ENCODE measurements at regions not wholly inside any gene's neighbourhood (a gene's known extent, or its start where the extent isn't known, plus 50 kb on each side); places are given as distances from the start of the nearest gene placed in this dataset.

GRCh38 chr13:65985612-65986011 is 1244.5 kb downstream of the PCDH9 start:
- Histone ChIP-seq H3K23ac (ENCODE audit: low read depth, low read length) (no peak overlapping the region), H3K18ac (ENCODE audit: low read depth, low read length) (no peak overlapping the region), H3K4me1 (ENCODE audit: control insufficient read depth, insufficient read depth, low read length) (no peaks in the 10 kb centered on the region), H3K9me1 (ENCODE audit: insufficient read depth, low read length) (no peaks in the 10 kb centered on the region), H3K36me3 (ENCODE audit: control insufficient read depth, insufficient read depth, low read length) (no peaks in the 10 kb centered on the region), H3K9me3 (ENCODE audit: control insufficient read depth, insufficient read depth, low read length) (no peaks in the 10 kb centered on the region), H4K5ac (ENCODE audit: low read depth, low read length) (no peak overlapping the region), H4K8ac (ENCODE audit: low read depth in 2 of 2, low read length in 2 of 2) (no peak overlapping the region), H3K79me1 (ENCODE audit: low read depth in 1 of 2, low read length in 2 of 2) (no peaks in the 10 kb centered on the region), H2BK20ac (ENCODE audit: low read depth, low read length) (no peak overlapping the region), H4K20me1 (ENCODE audit: insufficient read depth, low read length) (no peaks in the 10 kb centered on the region), H3K56ac (ENCODE audit: extremely low read depth, insufficient read depth, low read length) (no peak overlapping the region), H3K4ac (ENCODE audit: low read depth, low read length) (no peak overlapping the region), H2AFZ (replicated peaks; ENCODE audit: low read length, poor library complexity) (no peak overlapping the region), H3K9ac (ENCODE audit: low read depth, low read length) (no peak overlapping the region), H3K4me3 (ENCODE audit: insufficient read depth, low read depth, low read length) (no peak overlapping the region), H3K27ac (ENCODE audit: insufficient read depth, low read length) (no peak overlapping the region), H3K14ac (replicated peaks; ENCODE audit: low read depth, low read length) (no peak overlapping the region), H2BK5ac (ENCODE audit: low read depth, low read length, poor library complexity, severe bottlenecking) (no peak overlapping the region), H2AK5ac (ENCODE audit: low read depth, low read length) (no peak overlapping the region), H2AK9ac (replicated peaks; ENCODE audit: low read depth, low read length, poor library complexity) (no peak overlapping the region), H2BK15ac (ENCODE audit: low read depth, low read length) (no peak overlapping the region), H3K27me3 (ENCODE audit: control insufficient read depth, insufficient read depth, low read length) (no peaks in the 10 kb centered on the region), H4K91ac (ENCODE audit: insufficient read depth, low read depth, low read length) (no peak overlapping the region), H3K4me2 (ENCODE audit: low read depth, low read length) (no peak overlapping the region), H2BK120ac (ENCODE audit: low read depth, low read length) (no peak overlapping the region)
- no TSS peak for BruUV-seq (replicated peaks)
- ATAC-seq (ENCODE audit: low read depth) (no peak), DNase-seq (no peak)
- intact Hi-C loops (cut with micrococcal nuclease) = no loop called here
- WGBS, 2 experiments (ENCODE audit: extremely low coverage in 2 of 2, insufficient read length in 1 of 2) = no CpG with 5 or more reads among the region's 10 CpGs
- ChIA-PET CTCF (interaction anchor here (0.9 kb wide), 1 partner anchor 61 kb away, joined by 3 read pairs; no protein-coding TSS in a partner anchor), POLR2A (ENCODE audit: unreplicated experiment) (no interaction called here)
- in situ Hi-C loops (cut with MboI; ENCODE audit: low sequenced_read_pairs) = no loop called here
- TF ChIP-seq POLR2A (IDR thresholded peaks at IDR 0.05; ENCODE audit: low read depth, low read length) = no peak
- no peak for TF ChIP-seq MAFK (IDR thresholded peaks at IDR 0.05; ENCODE audit: low read depth, low read length)
- TF ChIP-seq RAD21 (IDR thresholded peaks at IDR 0.05; ENCODE audit: low read length) = no peak
- TF ChIP-seq NFE2L2 (IDR thresholded peaks at IDR 0.05; ENCODE audit: low read depth, low read length) = no peak
- dilution Hi-C loops (cut with HindIII; ENCODE audit: low sequenced_read_pairs, unreplicated experiment) = no loop called here
